ENCODE measurements at regions not wholly inside any gene's neighbourhood (a gene's known extent, or its start where the extent isn't known, plus 50 kb on each side); places are given as distances from the start of the nearest gene placed in this dataset.

DNA sequence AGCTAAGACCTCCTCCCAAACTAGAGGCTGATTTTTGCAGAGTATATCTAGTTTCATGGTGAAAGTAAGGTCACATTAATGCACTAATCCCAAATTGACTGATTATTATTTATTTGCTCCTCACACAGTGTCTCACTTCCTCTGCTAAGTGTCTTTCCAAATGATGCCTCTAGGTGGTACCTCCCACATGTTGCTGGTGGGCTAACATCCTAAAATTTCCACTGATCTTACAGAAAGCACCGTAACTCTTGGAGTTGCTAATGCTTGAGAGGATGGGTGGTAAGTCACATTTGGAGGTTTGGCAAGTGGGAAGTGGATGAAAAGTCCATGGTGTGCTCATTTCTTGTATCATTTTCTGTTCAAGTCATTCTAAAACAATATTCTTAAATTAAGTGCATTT lies 428.7 kb upstream of the GYPC start:
- Mint-ChIP-seq H3K27me3 (ENCODE audit: insufficient read depth) (no peaks in the 10 kb centered on the region; the same call in 1 of the 2 replicates), H3K4me1 (ENCODE audit: low read depth) (no peaks in the 10 kb centered on the region), H3K4me3 (no peak overlapping the region), H3K36me3 (ENCODE audit: low read depth) (no peaks in the 10 kb centered on the region), H3K9me3 (peaks cover 48% of the 10 kb centered on the region), H3K27ac (no peak overlapping the region)
- DNase-seq = no peak
- TF ChIP-seq, protein P1, sequence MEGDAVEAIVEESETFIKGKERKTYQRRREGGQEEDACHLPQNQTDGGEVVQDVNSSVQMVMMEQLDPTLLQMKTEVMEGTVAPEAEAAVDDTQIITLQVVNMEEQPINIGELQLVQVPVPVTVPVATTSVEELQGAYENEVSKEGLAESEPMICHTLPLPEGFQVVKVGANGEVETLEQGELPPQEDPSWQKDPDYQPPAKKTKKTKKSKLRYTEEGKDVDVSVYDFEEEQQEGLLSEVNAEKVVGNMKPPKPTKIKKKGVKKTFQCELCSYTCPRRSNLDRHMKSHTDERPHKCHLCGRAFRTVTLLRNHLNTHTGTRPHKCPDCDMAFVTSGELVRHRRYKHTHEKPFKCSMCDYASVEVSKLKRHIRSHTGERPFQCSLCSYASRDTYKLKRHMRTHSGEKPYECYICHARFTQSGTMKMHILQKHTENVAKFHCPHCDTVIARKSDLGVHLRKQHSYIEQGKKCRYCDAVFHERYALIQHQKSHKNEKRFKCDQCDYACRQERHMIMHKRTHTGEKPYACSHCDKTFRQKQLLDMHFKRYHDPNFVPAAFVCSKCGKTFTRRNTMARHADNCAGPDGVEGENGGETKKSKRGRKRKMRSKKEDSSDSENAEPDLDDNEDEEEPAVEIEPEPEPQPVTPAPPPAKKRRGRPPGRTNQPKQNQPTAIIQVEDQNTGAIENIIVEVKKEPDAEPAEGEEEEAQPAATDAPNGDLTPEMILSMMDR (IDR thresholded peaks at IDR 0.05) = 0 out of 2 replicates have a peak, but pooled peaks have one; percentile 16

DNA sequence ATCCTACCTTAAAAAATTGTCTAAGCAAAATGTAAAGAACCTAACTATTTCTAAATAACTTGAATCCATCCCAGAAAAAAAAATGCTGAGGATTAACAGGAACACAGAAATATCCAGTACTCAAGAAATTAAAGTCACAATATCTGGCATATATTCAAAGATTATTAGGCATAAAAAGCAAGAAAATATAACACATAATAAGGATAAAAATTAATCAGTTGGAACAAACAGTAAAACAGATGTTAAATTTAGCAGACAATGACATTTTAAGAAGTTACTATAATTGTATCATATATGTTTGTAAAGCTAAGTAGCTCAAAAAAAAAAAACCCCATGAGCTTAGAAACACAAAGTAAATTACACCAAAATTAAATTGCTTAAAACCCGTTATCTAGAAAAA lies 427.4 kb upstream of the GYPC start:
- Mint-ChIP-seq H3K27me3 (ENCODE audit: insufficient read depth) (no peaks in the 10 kb centered on the region), H3K4me1 (ENCODE audit: low read depth) (no peaks in the 10 kb centered on the region), H3K9me3 (peaks cover 42% of the 10 kb centered on the region), H3K36me3 (ENCODE audit: low read depth) (no peaks in the 10 kb centered on the region), H3K4me3 (no peak overlapping the region), H3K27ac (no peak overlapping the region)
- TF ChIP-seq, protein P1 (IDR thresholded peaks at IDR 0.05) = no peak
- no peak for DNase-seq

- DNase-seq = no peak
- no peak overlapping the region for H3K27ac Mint-ChIP-seq
- H3K4me1 Mint-ChIP-seq (ENCODE audit: low read depth) = no peaks in the 10 kb centered on the region
- H3K9me3 Mint-ChIP-seq = peaks cover 41% of the 10 kb centered on the region
- no peaks in the 10 kb centered on the region for H3K27me3 Mint-ChIP-seq (ENCODE audit: insufficient read depth)
- no peak overlapping the region for H3K4me3 Mint-ChIP-seq
- TF ChIP-seq, protein P1 (IDR thresholded peaks at IDR 0.05) = no peak
- no peaks in the 10 kb centered on the region for H3K36me3 Mint-ChIP-seq (ENCODE audit: low read depth)
Observed at GRCh38 chr2:126238251-126238650, 417.7 kb upstream of the GYPC start.

DNA sequence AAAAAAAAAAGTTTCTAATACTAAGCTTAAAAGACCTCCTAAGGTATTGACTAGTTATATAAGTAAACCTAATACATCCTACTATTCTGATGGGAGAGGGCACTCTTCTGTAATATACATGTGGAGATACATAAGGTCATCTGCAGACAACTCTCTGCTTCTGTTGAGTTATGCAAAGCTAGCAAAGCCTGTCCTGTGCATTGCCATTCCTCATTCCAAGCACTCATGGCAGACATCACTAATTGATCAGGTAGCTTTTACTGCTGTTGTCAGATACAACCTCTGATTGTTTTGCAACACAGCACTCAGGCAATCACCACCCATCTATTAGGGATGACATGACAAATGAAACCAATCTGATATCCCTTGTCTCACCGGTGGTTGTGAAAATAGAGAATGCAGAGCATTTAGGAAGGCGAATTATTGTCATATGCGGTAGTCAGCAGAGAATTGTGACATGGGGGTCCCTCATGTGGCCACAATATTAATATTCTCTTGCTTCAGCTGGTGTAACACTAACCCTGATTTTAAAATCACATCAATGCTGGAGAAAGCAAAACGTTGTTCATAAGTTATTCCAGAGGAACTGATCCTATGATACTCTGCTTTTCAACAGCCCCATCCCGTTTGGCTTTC lies 416.5 kb upstream of the GYPC start:
- TF ChIP-seq, protein P1 (IDR thresholded peaks at IDR 0.05) = no peak
- DNase-seq = no peak
- Mint-ChIP-seq H3K4me3 (no peak overlapping the region), H3K4me1 (ENCODE audit: low read depth) (no peaks in the 10 kb centered on the region), H3K36me3 (ENCODE audit: low read depth) (no peaks in the 10 kb centered on the region), H3K9me3 (peaks cover 48% of the 10 kb centered on the region), H3K27ac (no peak overlapping the region), H3K27me3 (ENCODE audit: insufficient read depth) (no peaks in the 10 kb centered on the region)

DNA sequence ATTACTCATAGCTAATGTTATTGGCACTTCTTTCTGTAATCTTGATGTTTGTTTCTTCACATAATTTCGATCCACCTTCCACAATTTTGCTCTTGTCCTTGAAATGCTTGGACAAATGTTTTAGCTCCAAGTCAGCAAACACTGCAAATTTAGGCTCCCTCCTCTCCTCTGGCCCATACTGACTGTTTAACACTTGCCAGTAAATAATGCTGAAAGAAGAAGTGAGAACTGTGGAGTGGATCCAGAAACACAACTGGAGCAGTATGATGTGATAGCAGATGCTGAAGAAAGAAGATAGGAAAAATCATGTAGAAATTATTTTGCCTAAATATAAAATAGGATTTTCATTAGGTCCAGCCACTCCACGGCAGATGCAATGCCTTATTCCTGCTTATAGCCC lies 415.0 kb upstream of the GYPC start:
- H3K27me3 Mint-ChIP-seq (ENCODE audit: insufficient read depth) = no peaks in the 10 kb centered on the region
- peaks cover 46% of the 10 kb centered on the region for H3K9me3 Mint-ChIP-seq
- no peaks in the 10 kb centered on the region for H3K4me1 Mint-ChIP-seq (ENCODE audit: low read depth)
- no peaks in the 10 kb centered on the region for H3K36me3 Mint-ChIP-seq (ENCODE audit: low read depth)
- no peak for DNase-seq
- H3K4me3 Mint-ChIP-seq = no peak overlapping the region
- H3K27ac Mint-ChIP-seq = no peak overlapping the region
- TF ChIP-seq, protein P1 (IDR thresholded peaks at IDR 0.05) = no peak
